ENCODE measurements at regions not wholly inside any gene's neighbourhood (a gene's known extent, or its start where the extent isn't known, plus 50 kb on each side); places are given as distances from the start of the nearest gene placed in this dataset.

- H3K4me3 ChIP-seq (ENCODE audit: low read depth, low read length): no peak overlapping the region
- DNase-seq (ENCODE audit: low read depth): no peak
- TF ChIP-seq CTCF (conservative IDR thresholded peaks at IDR 0.05; ENCODE audit: low read depth, low read length): no peak
Measured at GRCh38 chr12:126347421-126347820, 1282.2 kb downstream of the AACS start.

- no peak overlapping the region for H3K4me3 ChIP-seq (ENCODE audit: low read depth, low read length)
- no peak for TF ChIP-seq CTCF (conservative IDR thresholded peaks at IDR 0.05; ENCODE audit: low read depth, low read length)
- DNase-seq (ENCODE audit: low read depth): no peak
Measured at GRCh38 chr12:126349383-126349782, 1284.1 kb downstream of the AACS start.

GRCh38 chr12:126353604-126354003 lies 1288.4 kb downstream of the AACS start:
- no peak for TF ChIP-seq CTCF (conservative IDR thresholded peaks at IDR 0.05; ENCODE audit: low read depth, low read length)
- no peak for DNase-seq (ENCODE audit: low read depth)
- no peak overlapping the region for H3K4me3 ChIP-seq (ENCODE audit: low read depth, low read length)

- no peak overlapping the region for H3K4me3 ChIP-seq (ENCODE audit: low read depth, low read length)
- DNase-seq (ENCODE audit: low read depth): no peak
- TF ChIP-seq CTCF (conservative IDR thresholded peaks at IDR 0.05; ENCODE audit: low read depth, low read length): no peak
Measured at GRCh38 chr12:126354633-126355032, 1289.4 kb downstream of the AACS start.

- no peak overlapping the region for H3K4me3 ChIP-seq (ENCODE audit: low read depth, low read length)
- TF ChIP-seq CTCF (conservative IDR thresholded peaks at IDR 0.05; ENCODE audit: low read depth, low read length): no peak
- DNase-seq (ENCODE audit: low read depth): no peak
Measured at GRCh38 chr12:126355346-126355745, 1290.1 kb downstream of the AACS start.

- no peak for TF ChIP-seq CTCF (conservative IDR thresholded peaks at IDR 0.05; ENCODE audit: low read depth, low read length)
- DNase-seq (ENCODE audit: low read depth): no peak
- H3K4me3 ChIP-seq (ENCODE audit: low read depth, low read length): no peak overlapping the region
Measured at GRCh38 chr12:126358806-126359205, 1293.6 kb downstream of the AACS start.

GRCh38 chr12:126359216-126359615 lies 1294.0 kb downstream of the AACS start:
- DNase-seq (ENCODE audit: low read depth): no peak
- no peak overlapping the region for H3K4me3 ChIP-seq (ENCODE audit: low read depth, low read length)
- TF ChIP-seq CTCF (conservative IDR thresholded peaks at IDR 0.05; ENCODE audit: low read depth, low read length): no peak
